ENCODE measurements at regions not wholly inside any gene's neighbourhood (a gene's known extent, or its start where the extent isn't known, plus 50 kb on each side); places are given as distances from the start of the nearest gene placed in this dataset.
A peak's percentile ranks its signal among the peaks of the same experiment; 100 is the strongest.

DNA sequence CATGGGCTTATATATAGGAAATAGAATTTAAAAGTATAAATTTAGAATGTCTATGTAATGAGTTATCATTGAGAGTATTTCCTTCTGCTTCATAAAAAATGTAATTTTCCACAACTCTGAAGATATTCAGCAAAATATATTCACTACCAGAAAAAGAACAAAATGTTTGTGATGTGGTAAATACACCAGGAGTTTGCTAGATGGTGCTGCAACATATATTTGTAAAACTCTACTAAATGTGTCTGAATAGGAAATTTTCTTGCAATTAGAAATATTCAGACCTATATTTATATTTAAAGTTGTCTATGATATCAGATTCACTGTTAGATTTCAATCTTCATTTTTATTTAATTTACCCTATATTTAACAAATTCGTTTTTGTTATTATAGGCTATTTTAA is 201.1 kb downstream of the PPP1R3A start:
- no peak overlapping the region for H3K4me3 ChIP-seq (ENCODE audit: low read length)
- no peak for DNase-seq (ENCODE audit: low read depth)
- TF ChIP-seq, protein P1, sequence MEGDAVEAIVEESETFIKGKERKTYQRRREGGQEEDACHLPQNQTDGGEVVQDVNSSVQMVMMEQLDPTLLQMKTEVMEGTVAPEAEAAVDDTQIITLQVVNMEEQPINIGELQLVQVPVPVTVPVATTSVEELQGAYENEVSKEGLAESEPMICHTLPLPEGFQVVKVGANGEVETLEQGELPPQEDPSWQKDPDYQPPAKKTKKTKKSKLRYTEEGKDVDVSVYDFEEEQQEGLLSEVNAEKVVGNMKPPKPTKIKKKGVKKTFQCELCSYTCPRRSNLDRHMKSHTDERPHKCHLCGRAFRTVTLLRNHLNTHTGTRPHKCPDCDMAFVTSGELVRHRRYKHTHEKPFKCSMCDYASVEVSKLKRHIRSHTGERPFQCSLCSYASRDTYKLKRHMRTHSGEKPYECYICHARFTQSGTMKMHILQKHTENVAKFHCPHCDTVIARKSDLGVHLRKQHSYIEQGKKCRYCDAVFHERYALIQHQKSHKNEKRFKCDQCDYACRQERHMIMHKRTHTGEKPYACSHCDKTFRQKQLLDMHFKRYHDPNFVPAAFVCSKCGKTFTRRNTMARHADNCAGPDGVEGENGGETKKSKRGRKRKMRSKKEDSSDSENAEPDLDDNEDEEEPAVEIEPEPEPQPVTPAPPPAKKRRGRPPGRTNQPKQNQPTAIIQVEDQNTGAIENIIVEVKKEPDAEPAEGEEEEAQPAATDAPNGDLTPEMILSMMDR (conservative IDR thresholded peaks at IDR 0.05; ENCODE audit: low read depth, low read length) = no peak

DNA sequence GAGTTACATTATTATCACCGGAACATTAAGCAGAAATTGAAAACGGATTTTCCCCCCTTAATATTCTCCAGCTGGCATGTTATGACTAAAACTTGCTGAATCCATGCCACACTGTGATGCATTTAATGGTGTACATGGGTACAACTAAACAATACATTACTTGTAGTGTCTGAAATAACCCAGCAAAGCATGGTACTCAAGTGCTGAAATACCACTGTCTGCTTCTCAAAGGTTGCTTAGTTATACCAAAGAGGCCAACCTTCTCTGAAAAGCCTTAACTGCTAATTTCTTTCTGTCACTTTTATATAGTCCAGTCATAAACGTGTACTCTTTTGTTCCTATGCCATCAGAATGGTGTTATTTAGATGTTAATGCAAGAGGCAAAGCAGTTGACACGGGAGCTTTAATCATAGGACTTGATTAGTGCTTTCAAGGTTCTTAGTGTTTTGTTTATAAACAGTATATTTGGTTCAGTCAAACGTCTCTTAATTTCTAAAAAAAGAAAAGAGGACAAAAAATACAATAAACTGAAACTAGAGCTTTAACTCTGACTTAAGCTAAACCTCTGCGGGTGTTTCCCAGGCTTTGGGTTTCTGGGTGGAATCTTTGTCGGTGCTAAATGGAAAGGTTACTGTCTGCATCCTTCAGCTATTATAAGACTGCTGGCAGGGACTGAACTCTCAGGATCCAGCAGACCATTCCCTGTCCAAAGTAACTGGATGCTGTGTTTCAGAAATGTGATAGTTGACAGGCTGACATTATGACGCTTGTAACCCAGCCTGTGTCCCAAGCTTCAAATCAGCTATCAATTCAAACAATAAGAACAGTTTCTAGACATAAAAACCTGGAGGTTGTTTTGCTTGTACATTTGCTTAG is 202.6 kb downstream of the PPP1R3A start:
- TF ChIP-seq, protein P1 (conservative IDR thresholded peaks at IDR 0.05; ENCODE audit: low read depth, low read length) = no peak
- DNase-seq (ENCODE audit: low read depth) = no peak
- no peak overlapping the region for H3K4me3 ChIP-seq (ENCODE audit: low read length)

DNA sequence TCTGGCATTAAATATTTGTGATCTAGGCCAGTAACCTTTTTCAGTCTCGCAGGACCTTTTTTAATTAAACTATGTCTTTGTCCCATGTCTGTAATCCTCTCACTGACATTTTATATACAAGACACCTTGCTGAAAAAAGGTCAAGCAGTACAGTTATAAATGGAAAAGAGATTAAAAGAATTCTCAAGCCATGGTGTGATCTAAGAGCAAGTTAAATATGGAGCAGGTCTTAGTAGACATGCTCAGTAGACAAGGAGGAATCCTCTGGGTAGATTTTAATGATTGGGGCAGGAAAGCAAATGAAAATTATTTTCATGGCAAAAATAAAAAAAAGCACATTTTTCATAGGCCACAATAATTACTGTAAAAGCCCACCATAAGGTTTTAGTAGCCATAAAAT is 203.5 kb downstream of the PPP1R3A start:
- no peak for DNase-seq (ENCODE audit: low read depth)
- TF ChIP-seq, protein P1 (conservative IDR thresholded peaks at IDR 0.05; ENCODE audit: low read depth, low read length) = no peak
- H3K4me3 ChIP-seq (ENCODE audit: low read length) = no peak overlapping the region

DNA sequence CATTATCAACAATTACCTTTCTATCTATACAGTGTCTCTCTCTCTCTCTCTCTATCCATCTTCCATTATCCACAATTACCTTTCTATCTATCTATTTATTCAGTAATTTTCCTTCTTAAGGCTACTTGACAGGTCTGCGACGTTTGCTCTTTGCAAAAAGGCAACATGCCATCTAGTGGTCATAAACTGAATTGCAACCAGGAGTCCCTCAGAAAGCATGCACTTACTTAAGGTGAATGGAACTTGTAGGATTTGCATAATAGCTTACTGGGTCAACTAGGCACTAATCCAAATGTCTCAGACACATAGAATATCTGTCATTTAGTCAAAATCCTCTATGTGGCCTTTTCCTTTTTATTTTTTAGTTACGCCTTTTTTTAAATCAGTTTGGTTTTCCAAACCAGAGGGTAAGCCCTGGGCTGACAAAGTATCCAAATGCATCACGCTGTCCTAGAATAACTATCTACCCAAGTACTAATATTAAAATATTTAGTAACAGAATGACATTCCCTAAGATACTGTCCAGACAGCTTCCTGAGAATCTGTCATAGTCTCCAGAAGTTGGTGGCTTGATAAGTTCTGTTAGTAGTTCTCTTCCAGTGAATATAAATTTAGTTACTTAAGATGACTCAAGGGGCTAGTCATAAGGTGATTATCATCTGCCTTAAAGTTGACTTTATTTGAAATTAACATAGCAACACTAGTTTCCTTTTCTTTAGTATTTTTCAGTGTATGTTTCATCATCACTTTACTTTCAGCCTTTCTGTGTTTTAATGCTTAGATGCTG is 208.3 kb downstream of the PPP1R3A start:
- H3K4me3 ChIP-seq (ENCODE audit: low read length) = no peak overlapping the region
- TF ChIP-seq, protein P1 (conservative IDR thresholded peaks at IDR 0.05; ENCODE audit: low read depth, low read length) = peak; percentile 97
- peak; percentile 63 for DNase-seq (ENCODE audit: low read depth)

DNA sequence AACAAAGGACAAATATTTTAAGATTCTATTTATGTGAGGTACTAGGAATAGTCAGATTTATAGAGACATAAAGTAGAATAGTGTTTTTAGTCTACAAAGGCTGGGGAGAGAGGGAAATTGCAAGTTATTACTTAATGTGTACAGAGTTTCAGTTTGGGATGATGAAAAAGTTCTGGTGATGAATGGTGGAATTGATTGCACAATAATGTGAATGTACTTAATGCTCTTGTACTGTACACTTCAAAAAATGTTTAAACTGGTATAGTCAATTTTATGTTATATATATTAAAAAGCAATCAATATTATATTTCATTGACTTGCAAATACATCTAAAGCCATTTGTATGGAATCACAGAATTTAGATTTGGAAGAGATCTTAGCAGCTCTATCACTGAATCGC is 213.4 kb downstream of the PPP1R3A start:
- no peak overlapping the region for H3K4me3 ChIP-seq (ENCODE audit: low read length)
- TF ChIP-seq, protein P1 (conservative IDR thresholded peaks at IDR 0.05; ENCODE audit: low read depth, low read length) = no peak
- DNase-seq (ENCODE audit: low read depth) = no peak

DNA sequence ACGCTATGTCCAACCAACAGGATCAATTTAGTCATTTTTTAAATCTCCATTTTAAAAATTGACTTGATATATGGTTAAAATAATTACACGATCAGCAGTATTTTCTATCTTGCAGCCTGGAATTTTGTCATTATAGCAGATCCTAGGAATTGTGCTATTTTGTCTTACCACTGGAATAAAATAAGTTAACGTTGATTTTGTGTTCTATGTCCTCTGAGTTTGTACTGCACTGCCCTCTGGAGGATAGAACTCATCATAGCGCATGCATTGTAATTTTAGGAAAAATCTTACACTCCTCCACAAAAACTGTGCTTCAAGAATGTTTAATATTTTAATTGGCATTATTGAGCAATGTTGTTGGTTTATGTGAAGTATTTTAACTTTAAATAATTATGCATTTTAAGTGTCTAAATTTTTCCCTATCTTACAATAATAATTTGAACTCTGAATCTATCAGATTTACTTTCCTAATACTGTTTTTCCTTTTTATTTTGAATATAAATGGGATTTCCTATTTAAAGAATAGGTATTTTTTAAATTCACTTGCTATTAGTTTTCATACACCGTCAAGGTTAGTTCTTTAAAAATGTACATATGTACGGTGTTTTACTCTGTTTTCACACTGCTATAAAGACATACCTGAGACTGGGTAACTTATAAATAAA is 220.1 kb downstream of the PPP1R3A start:
- no peak overlapping the region for H3K4me3 ChIP-seq (ENCODE audit: low read length)
- DNase-seq (ENCODE audit: low read depth) = no peak
- TF ChIP-seq, protein P1 (conservative IDR thresholded peaks at IDR 0.05; ENCODE audit: low read depth, low read length) = peak; percentile 86
